Right atrium auricular region (tissue), 2 donors: ENCODE measurements at regions not wholly inside any gene's neighbourhood (a gene's known extent, or its start where the extent isn't known, plus 50 kb on each side); places are given as distances from the start of the nearest gene placed in this dataset.

Experiments
- DNase-seq: peaks from one replicate; pipeline ENCODE4 v3.0.0-alpha.2; 2019; ENCODE audit warnings: low spot score
- H3K27ac ChIP-seq, 2 donors: fragments of 200-600 bp; sonication (generic); 1 replicate in 1 of 2; 2 replicates in 1 of 2; pipeline ENCODE4 v1.5.1; 2016 to 2019
- H3K27me3 ChIP-seq, 2 donors: fragments of 200-600 bp; sonication (generic); one replicate each; pipeline versions ENCODE4 v1.5.1 to v1.6.0; 2017 to 2019
- H3K36me3 ChIP-seq: fragments of 200-600 bp; sonication (generic); one replicate; pipeline ENCODE4 v1.5.1; 2016
- H3K4me1 ChIP-seq, 2 donors: fragments of 200-600 bp; sonication (generic); one replicate each; pipeline versions ENCODE4 v1.5.1 to v1.6.0; 2017 to 2019
- H3K4me3 ChIP-seq, 2 donors: fragments of 200-600 bp; sonication (generic); 1 replicate in 1 of 2; 2 replicates in 1 of 2; pipeline ENCODE4 v1.5.1; 2017 to 2019; ENCODE audit warnings: mild to moderate bottlenecking in 1 of 2, moderate library complexity in 1 of 2
- H3K9me3 ChIP-seq, 2 donors: fragments of 200-600 bp; sonication (generic); one replicate each; pipeline ENCODE4 v1.5.1; 2019
- CTCF ChIP-seq, 2 donors: fragments of 200-600 bp; sonication (generic); IDR thresholded peaks; one replicate each; pipeline ENCODE4 v1.5.1; 2019; ENCODE audit warnings: antibody characterized with exemption in 2 of 2

- Histone ChIP-seq H3K4me3 (no peak overlapping the region), H3K4me1 (no peaks in the 10 kb centered on the region), H3K9me3 (no peaks in the 10 kb centered on the region), H3K36me3 (no peaks in the 10 kb centered on the region), H3K27me3 (no peaks in the 10 kb centered on the region), H3K27ac (peak overlapping the region; percentile 14 to 67)
- no peak for DNase-seq
- no peak for TF ChIP-seq CTCF (IDR thresholded peaks at IDR 0.05)
Observed at GRCh38 chr6:128631031-128631430, 110.6 kb upstream of the PTPRK start.

- TF ChIP-seq CTCF (IDR thresholded peaks at IDR 0.05), result no peak
- no peak for DNase-seq
- no peaks in the 10 kb centered on the region for H3K9me3 ChIP-seq
- peak overlapping the region in 1 of 2 donors; percentile 67 for H3K27ac ChIP-seq
- no peaks in the 10 kb centered on the region for H3K36me3 ChIP-seq
- H3K27me3 ChIP-seq, result no peaks in the 10 kb centered on the region
- no peak overlapping the region for H3K4me3 ChIP-seq
- H3K4me1 ChIP-seq, result no peaks in the 10 kb centered on the region
Observed at GRCh38 chr6:128630213-128630612, 109.8 kb upstream of the PTPRK start.

GRCh38 chr6:128617285-128617684, 96.9 kb upstream of the PTPRK start:
- Histone ChIP-seq H3K4me1 (no peaks in the 10 kb centered on the region), H3K36me3 (no peaks in the 10 kb centered on the region), H3K27me3 (no peaks in the 10 kb centered on the region), H3K9me3 (no peaks in the 10 kb centered on the region), H3K4me3 (no peak overlapping the region), H3K27ac (no peak overlapping the region)
- TF ChIP-seq CTCF (IDR thresholded peaks at IDR 0.05), result no peak
- no peak for DNase-seq

GRCh38 chr6:128616342-128616741, 95.9 kb upstream of the PTPRK start:
- H3K36me3 ChIP-seq, result no peaks in the 10 kb centered on the region
- H3K9me3 ChIP-seq, result no peaks in the 10 kb centered on the region
- DNase-seq, result no peak
- TF ChIP-seq CTCF (IDR thresholded peaks at IDR 0.05), result no peak
- H3K27me3 ChIP-seq, result no peaks in the 10 kb centered on the region
- H3K4me1 ChIP-seq, result no peaks in the 10 kb centered on the region
- H3K27ac ChIP-seq, result no peak overlapping the region
- no peak overlapping the region for H3K4me3 ChIP-seq

- Histone ChIP-seq H3K9me3 (no peaks in the 10 kb centered on the region), H3K36me3 (no peaks in the 10 kb centered on the region), H3K27ac (no peak overlapping the region), H3K27me3 (no peaks in the 10 kb centered on the region), H3K4me3 (no peak overlapping the region), H3K4me1 (no peaks in the 10 kb centered on the region)
- TF ChIP-seq CTCF (IDR thresholded peaks at IDR 0.05), result no peak
- DNase-seq, result no peak
Observed at GRCh38 chr6:128606611-128607010, 86.2 kb upstream of the PTPRK start.

GRCh38 chr6:128605961-128606360, 85.6 kb upstream of the PTPRK start:
- DNase-seq, result no peak
- Histone ChIP-seq H3K27me3 (no peaks in the 10 kb centered on the region), H3K4me1 (peaks cover 0 to under 1% of the 10 kb centered on the region in 2 donors), H3K36me3 (no peaks in the 10 kb centered on the region), H3K9me3 (no peaks in the 10 kb centered on the region), H3K27ac (no peak overlapping the region), H3K4me3 (no peak overlapping the region)
- no peak for TF ChIP-seq CTCF (IDR thresholded peaks at IDR 0.05)
